ENCODE measurements at regions not wholly inside any gene's neighbourhood (a gene's known extent, or its start where the extent isn't known, plus 50 kb on each side); places are given as distances from the start of the nearest gene placed in this dataset.
"Not testable (repeated sequence)": the region's sequence is repeated elsewhere in the genome, so short reads cannot be mapped to it uniquely, and the experiment has no call there.

GRCh38 chr7:98779800-98780587, 89.8 kb downstream of the TMEM130 start:
- Histone ChIP-seq H3K9me3 (ENCODE audit: low read depth) (no peaks in the 10 kb centered on the region), H3K36me3 (no peaks in the 10 kb centered on the region), H3K4me1 (ENCODE audit: low read depth) (no peaks in the 10 kb centered on the region), H3K27ac (no peak overlapping the region), H3K4me3 (no peak overlapping the region), H3K27me3 (no peaks in the 10 kb centered on the region)
- TF ChIP-seq CTCF (IDR thresholded peaks at IDR 0.05; ENCODE audit: low read depth, low read length): no peak
- DNase-seq (ENCODE audit: low read depth in 1 of 2, low spot score in 1 of 2): no peak

GRCh38 chr7:98784216-98784785, 85.5 kb downstream of the TMEM130 start:
- no peak for DNase-seq (ENCODE audit: low read depth in 1 of 2, low spot score in 1 of 2)
- H3K27me3 ChIP-seq: no peaks in the 10 kb centered on the region
- no peaks in the 10 kb centered on the region for H3K9me3 ChIP-seq (ENCODE audit: low read depth)
- H3K27ac ChIP-seq: no peak overlapping the region
- TF ChIP-seq CTCF (IDR thresholded peaks at IDR 0.05; ENCODE audit: low read depth, low read length): no peak
- H3K4me1 ChIP-seq (ENCODE audit: low read depth): no peaks in the 10 kb centered on the region
- H3K36me3 ChIP-seq: no peaks in the 10 kb centered on the region
- H3K4me3 ChIP-seq: no peak overlapping the region

- Histone ChIP-seq H3K4me1 (ENCODE audit: low read depth) (no peaks in the 10 kb centered on the region), H3K36me3 (no peaks in the 10 kb centered on the region), H3K27me3 (no peaks in the 10 kb centered on the region), H3K4me3 (no peak overlapping the region), H3K9me3 (ENCODE audit: low read depth) (no peaks in the 10 kb centered on the region), H3K27ac (no peak overlapping the region)
- no peak for DNase-seq (ENCODE audit: low read depth in 1 of 2, low spot score in 1 of 2)
- no peak for TF ChIP-seq CTCF (IDR thresholded peaks at IDR 0.05; ENCODE audit: low read depth, low read length)
Observed at GRCh38 chr7:98785929-98786571, 83.8 kb downstream of the TMEM130 start.

GRCh38 chr7:98788966-98789365, 80.8 kb downstream of the TMEM130 start:
- Histone ChIP-seq H3K27ac (no peak overlapping the region), H3K4me3 (no peak overlapping the region), H3K9me3 (ENCODE audit: low read depth) (no peaks in the 10 kb centered on the region), H3K4me1 (ENCODE audit: low read depth) (no peaks in the 10 kb centered on the region), H3K27me3 (no peaks in the 10 kb centered on the region), H3K36me3 (no peaks in the 10 kb centered on the region)
- TF ChIP-seq CTCF (IDR thresholded peaks at IDR 0.05; ENCODE audit: low read depth, low read length): no peak
- peak in 1 of 2 donors; percentile 49 for DNase-seq (ENCODE audit: low read depth in 1 of 2, low spot score in 1 of 2)

DNA sequence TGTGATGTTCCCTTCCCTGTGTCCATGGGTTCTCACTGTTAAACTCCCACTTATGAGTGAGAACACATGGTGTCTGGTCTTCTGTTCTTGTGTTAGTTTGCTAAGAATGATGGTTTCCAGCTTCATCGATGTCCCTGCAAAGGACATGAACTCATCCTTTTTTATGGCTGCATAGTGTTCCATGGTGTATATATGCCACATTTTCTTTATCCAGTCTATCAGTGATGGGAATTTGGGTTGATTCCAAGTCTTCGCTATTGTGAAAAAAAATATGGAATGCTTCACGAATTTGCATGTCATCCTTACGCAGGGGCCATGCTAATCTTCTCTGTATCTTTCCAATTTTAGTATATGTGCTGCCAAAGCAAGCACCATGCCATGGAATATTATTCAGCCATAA, 75.4 kb downstream of the TMEM130 start:
- H3K9me3 ChIP-seq (ENCODE audit: low read depth); H3K36me3 ChIP-seq; H3K4me3 ChIP-seq; H3K27ac ChIP-seq; H3K27me3 ChIP-seq; DNase-seq (ENCODE audit: low read depth in 1 of 2, low spot score in 1 of 2); H3K4me1 ChIP-seq (ENCODE audit: low read depth): not testable (repeated sequence)
